Kidney (tissue), 13 donors: ENCODE measurements at regions not wholly inside any gene's neighbourhood (a gene's known extent, or its start where the extent isn't known, plus 50 kb on each side); places are given as distances from the start of the nearest gene placed in this dataset.
"Not testable (repeated sequence)": the region's sequence is repeated elsewhere in the genome, so short reads cannot be mapped to it uniquely, and the experiment has no call there.

ENCODE experiments used
- DNase-seq, 5 donors: peaks; one replicate each; pipeline ENCODE4 v3.0.0-alpha.2; 2013 to 2020
- FAIRE-seq: peaks from 2 replicates; lab custom pipeline; 2012; peaks lifted over from hg19 to GRCh38; lab: Jason Lieb, UNC
- H3K27ac ChIP-seq, 2 donors: one replicate each; pipeline ENCODE4 v1.7.0; 2013; ENCODE audit warnings: low read depth in 2 of 2, low read length in 2 of 2, inconsistent platforms in 1 of 2
- H3K27me3 ChIP-seq: one replicate; pipeline ENCODE4 v1.7.1; 2013; ENCODE audit warnings: low read length, inconsistent platforms; ENCODE audit not compliant: control insufficient read depth, insufficient read depth
- H3K36me3 ChIP-seq, 3 donors: one replicate each; pipeline versions ENCODE4 v1.7.0 to v1.7.1; 2013; ENCODE audit warnings: low read length in 3 of 3, control low read depth in 1 of 3, inconsistent platforms in 1 of 3; ENCODE audit not compliant: insufficient read depth in 3 of 3, control insufficient read depth in 2 of 3
- H3K4me1 ChIP-seq, 3 donors: one replicate each; pipeline versions ENCODE4 v1.7.0 to v1.7.1; 2013; ENCODE audit warnings: low read length in 3 of 3, inconsistent platforms in 1 of 3, low read depth in 1 of 3; ENCODE audit not compliant: control insufficient read depth in 2 of 3, insufficient read depth in 2 of 3
- H3K4me3 ChIP-seq, 3 donors: one replicate each; pipeline versions ENCODE4 v1.7.0 to v1.8.1; 2013; ENCODE audit warnings: low read length in 3 of 3, control low read depth in 1 of 3, inconsistent platforms in 1 of 3
- H3K9ac ChIP-seq, 3 donors: one replicate each; pipeline versions ENCODE4 v1.7.0 to v1.7.1; 2013; ENCODE audit warnings: low read length in 3 of 3, control low read depth in 1 of 3, inconsistent platforms in 1 of 3
- H3K9me3 ChIP-seq, 3 donors: one replicate each; pipeline versions ENCODE4 v1.7.0 to v1.7.1; 2013; ENCODE audit warnings: low read length in 3 of 3, control low read depth in 1 of 3, inconsistent platforms in 1 of 3; ENCODE audit not compliant: control insufficient read depth in 2 of 3, insufficient read depth in 1 of 3
- CTCF ChIP-seq: IDR thresholded peaks from 3 replicates; pipeline ENCODE4 v1.5.1; 2012; ENCODE audit warnings: mild to moderate bottlenecking, moderate library complexity, borderline replicate concordance; ENCODE audit not compliant: insufficient read depth; ENCODE audit errors: extremely low read depth
- intact Hi-C: fragments of 100-400 bp; cut with DNase I; formaldehyde crosslinking; loops from one replicate; pipeline ENCODE4 v1.11.1; 2022
- donor health status: control.
- donor health status: control.
- donor health status: control.
- donor health status: control.
- donor health status: control.
- donor health status: DM: yes; HTN: yes; CAD: no.
- donor health status: Normal renal cell carcinoma (clear cell type).

- Histone ChIP-seq H3K4me1 (no peaks in the 10 kb centered on the region), H3K9me3 (no peaks in the 10 kb centered on the region), H3K9ac (no peak overlapping the region), H3K27me3 (no peaks in the 10 kb centered on the region), H3K36me3 (no peaks in the 10 kb centered on the region), H3K27ac (no peak overlapping the region), H3K4me3 (no peak overlapping the region)
- FAIRE-seq (no peak), DNase-seq (no peak)
- intact Hi-C loops, result no loop called here
- no peak for TF ChIP-seq CTCF
Observed at GRCh38 chr12:80015660-80016059, 80.8 kb upstream of the PPP1R12A start.

- H3K4me1 ChIP-seq, H3K9me3 ChIP-seq, intact Hi-C loops, H3K27ac ChIP-seq, H3K9ac ChIP-seq, H3K27me3 ChIP-seq, H3K4me3 ChIP-seq, H3K36me3 ChIP-seq, DNase-seq, FAIRE-seq: not testable (repeated sequence)
Observed at GRCh38 chr12:80003744-80004143, 68.8 kb upstream of the PPP1R12A start.

GRCh38 chr12:80001562-80001961 lies 66.7 kb upstream of the PPP1R12A start:
- intact Hi-C loops, result no loop called here

GRCh38 chr12:80000831-80001230 lies 65.9 kb upstream of the PPP1R12A start:
- FAIRE-seq, result no peak
- Histone ChIP-seq H3K36me3 (no peaks in the 10 kb centered on the region), H3K27me3 (no peaks in the 10 kb centered on the region), H3K4me3 (no peak overlapping the region), H3K9ac (no peak overlapping the region), H3K9me3 (no peaks in the 10 kb centered on the region), H3K4me1 (no peaks in the 10 kb centered on the region), H3K27ac (no peak overlapping the region)
- no peak for TF ChIP-seq CTCF
- DNase-seq, result no peak
- intact Hi-C loops, result no loop called here

More at GRCh38 chr12:80001562-80001961, 66.7 kb upstream of the PPP1R12A start:
- H3K4me3 ChIP-seq, result no peak overlapping the region
- FAIRE-seq (no peak), DNase-seq (no peak)
- no peak overlapping the region for H3K9ac ChIP-seq
- H3K9me3 ChIP-seq, result no peaks in the 10 kb centered on the region
- no peak for TF ChIP-seq CTCF
- H3K4me1 ChIP-seq, result no peaks in the 10 kb centered on the region
- H3K36me3 ChIP-seq, result no peaks in the 10 kb centered on the region
- no peak overlapping the region for H3K27ac ChIP-seq
- H3K27me3 ChIP-seq, result no peaks in the 10 kb centered on the region
